DMS114 treated with DMSO at 0.1 percent for 48 hours (cell line): ENCODE measurements at regions not wholly inside any gene's neighbourhood (a gene's known extent, or its start where the extent isn't known, plus 50 kb on each side); places are given as distances from the start of the nearest gene placed in this dataset.

Source experiments
- DNase-seq: peaks from one replicate; lab custom pipeline; 2025; ENCODE audit not compliant: unreplicated experiment; lab: John Stamatoyannopoulos, UW

DNA sequence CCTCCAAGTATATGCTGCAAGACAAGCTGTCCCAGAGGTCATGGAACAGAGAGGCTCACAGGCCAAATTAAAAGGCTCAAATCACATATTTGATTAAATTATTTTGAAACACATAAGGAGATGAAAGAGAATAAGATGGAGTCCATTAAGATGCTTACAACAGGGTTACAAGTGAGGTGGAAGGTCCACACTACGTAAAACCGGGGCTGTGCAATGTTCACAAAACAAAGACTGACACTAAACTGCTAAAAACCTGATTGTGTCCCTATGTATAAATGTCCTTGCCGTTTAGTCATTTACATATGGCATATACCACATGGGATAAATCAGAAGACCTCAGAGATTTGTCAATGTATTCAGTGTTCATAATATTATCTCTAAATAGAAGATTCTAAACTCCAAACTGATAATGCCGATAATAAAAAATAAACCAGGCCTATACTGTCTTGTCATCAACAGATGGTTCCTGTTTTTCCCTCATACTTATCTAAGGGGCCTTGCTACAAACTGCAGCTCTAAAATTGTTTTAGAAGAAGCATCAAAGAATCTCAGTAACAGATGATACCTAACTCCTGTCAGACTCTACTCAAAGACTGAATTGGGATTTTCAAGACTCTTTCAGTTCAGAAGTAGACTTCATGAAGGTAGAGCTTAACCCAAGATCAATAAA lies 51.8 kb upstream of the RIPOR2 start:
- no peak for DNase-seq

DNA sequence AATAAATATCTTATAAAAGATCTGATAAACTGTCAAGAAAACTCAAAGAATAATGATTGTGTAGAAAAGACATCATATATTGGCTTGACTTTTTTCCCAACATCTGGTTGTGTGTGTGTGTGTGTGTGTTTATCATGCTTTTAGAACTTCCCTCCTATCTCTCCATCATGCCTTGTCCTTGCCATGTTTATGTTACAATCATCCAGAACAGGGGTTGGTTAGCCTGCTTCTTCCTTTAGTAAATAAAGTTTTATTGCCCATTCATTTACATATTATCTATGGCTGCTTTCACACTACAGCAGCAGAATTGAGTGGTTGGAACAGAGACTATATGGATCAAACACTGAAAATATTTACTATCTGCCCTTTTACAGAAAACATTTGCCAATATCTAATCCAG lies 52.8 kb upstream of the RIPOR2 start:
- DNase-seq = no peak

DNA sequence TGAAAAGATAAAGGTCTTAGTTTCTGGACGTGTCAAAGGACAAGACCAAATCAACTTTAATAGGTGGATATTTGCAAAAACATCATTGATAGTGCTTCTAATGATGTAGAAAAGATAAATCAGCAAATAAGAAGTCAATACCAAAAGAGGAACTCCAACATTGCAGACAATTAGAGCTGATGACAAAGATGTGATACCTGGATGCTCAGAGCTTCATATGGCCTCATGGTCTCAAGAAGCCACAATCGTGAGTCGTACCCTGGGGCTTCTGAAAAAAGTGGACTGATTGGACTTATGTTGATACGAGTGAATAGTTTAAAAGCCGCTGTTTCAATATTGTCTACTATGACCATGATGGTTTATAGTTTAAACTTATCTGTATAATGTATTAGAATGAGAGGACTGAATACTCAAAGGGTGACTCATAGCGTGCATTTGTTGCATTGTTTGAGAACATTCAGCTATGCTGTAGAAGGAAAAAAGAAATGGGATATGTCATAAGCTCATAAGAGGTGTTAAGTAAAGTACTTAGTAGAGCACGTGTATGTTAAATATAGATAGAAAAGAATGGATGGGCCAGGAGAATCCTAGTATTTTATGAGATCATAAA lies 54.6 kb upstream of the RIPOR2 start:
- DNase-seq = no peak

DNA sequence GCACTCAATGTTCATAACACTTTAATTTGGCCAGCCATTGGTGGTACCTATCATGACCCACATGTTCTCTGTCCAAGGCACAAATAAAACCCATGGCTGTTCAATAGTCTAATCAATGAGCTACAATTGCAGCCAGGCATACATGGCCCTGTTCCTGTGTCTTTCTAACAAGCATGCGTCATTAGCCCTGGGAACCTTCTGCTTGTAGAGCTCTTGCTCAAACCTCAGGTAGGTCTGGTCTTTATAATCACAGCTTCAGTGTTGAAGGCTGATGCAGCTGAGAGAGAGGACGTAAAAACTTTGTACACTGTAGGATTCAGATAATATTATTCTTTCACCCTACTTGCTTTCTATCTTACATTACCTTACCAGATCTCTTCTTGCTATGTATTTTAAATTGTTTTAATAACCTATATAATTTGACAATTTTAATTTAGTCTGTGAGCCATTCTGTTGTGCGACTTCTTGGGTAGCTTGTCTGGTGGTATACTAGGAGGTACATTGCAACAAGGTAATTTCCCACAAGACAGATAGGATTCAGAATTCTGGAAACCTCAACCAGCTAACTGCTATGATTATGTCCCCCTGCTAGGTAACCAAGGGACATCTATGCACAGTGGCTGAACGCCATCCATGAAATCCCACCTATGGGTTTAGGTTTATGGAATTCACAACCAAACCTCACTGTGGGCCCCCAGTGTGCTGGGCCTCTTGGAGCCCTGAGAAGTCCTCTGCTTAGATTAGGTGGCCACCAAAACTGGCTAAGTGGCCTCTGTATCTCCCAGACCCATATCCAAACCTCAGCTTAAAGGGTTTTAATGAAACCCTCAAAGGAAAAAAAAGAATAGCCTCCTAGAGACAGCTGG lies 55.4 kb upstream of the RIPOR2 start:
- no peak for DNase-seq

DNA sequence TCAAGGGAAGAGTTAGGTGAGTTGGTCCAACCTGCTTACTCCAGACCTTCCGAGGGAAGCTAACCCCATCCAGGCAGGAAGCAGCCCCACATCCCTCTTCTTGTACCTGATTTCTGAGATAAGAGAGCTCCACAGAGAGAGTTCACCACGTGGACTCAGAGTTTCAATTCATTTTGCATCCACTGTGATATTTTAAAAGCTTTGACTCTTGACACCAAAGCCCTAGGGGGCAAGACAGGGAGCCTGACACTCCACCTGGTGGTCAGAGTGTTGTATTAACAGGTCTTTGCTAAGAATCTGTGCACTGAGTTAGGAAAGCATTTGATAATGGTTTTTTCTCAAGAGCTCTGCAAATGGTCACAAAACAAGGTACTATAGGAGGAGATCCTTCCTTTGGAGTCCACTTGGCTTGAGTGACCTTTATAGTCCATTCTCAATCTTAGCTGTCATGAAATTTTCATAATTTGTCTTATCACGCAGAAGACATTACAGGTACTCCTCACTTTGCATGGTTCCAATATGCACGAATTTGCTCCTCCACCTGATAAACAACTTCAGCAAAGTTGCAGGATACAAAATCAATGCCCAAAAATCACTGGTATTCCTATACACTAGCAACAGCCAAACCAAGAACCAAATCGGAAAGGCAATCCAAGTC lies 56.2 kb upstream of the RIPOR2 start:
- peak; percentile 35 for DNase-seq

DNA sequence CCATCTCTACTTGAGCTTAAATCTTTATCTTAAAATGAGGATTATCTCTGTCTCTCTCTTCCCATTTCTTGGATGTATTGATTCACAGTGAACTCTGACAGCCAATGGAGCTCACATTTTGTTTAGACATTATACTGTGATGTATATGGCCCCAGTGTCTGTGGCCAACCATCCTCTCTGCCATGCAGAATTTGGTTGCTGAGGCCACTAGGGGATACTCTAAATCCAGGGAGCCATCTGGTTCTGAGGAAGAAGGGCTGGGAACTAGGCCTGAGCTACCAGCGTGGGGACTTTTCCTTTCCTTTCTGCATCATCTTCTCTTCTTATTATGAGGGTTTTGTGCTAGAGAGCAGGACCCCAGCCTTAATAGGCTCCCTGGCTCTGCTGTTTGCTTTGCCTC lies 59.1 kb upstream of the RIPOR2 start:
- no peak for DNase-seq

DNA sequence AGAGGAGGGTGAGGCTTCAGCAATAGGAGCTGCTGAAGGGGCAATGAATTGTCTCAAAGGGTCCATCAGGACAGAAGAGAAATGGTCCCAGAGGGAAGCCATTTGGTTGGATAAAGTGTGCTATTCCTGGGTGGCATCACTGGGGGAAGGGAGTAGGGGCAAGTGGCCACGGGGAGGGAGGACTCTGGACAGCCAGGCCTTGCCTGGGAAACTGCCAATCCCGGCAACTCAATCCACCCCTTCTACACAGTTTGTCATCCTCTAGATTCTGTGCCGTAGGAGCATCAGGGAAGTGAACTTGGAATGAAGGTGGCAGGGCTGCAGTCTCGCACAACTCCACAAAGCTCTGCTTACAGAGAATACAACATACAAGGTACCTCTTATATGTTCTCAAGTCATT lies 59.5 kb upstream of the RIPOR2 start:
- DNase-seq = no peak

DNA sequence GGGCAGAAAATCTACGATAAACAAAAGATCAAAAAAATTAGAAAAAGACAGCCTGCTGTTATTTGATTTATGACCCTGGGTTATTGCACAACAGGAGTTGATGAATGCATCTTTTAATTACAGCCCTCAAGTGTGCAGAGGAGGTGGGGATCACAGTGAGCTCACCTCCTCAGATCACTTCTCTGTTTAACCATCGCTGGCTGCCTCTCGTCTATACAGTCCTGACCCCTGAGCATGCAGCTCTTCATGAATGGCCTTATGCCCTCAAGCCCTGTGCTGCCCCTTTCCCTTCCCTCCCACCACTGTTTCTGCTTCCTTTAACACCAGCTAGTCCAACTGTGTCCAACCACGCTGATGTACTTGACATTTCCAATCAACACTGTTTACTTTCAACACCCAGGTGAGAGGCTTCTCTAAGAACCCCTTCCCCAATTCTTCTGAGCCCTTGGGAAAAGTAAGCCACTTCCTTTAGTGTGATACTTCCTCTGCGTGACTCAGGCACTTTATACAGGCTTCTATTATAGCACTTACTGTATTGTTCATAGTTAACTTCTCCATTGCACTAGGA lies 60.6 kb upstream of the RIPOR2 start:
- no peak for DNase-seq

DNA sequence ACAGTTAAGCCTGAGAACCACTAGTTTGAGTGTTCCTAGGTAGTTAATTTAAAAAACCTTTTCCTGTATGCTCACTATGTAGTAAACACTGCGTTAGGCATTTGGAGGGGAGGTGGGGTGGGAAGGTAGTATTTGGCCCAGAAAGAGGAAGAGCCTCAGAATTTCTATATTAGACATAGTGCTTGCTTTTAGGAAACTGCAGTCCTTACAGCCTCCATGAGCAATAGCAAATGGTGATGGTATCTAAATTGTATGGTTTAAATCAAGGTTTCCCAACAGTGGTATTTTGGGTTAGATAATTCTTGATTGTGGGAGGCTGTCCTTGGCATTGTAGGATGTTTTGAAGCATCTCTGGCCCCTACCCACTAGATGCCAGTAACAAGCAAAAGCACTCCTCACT lies 61.5 kb upstream of the RIPOR2 start:
- DNase-seq = no peak

DNA sequence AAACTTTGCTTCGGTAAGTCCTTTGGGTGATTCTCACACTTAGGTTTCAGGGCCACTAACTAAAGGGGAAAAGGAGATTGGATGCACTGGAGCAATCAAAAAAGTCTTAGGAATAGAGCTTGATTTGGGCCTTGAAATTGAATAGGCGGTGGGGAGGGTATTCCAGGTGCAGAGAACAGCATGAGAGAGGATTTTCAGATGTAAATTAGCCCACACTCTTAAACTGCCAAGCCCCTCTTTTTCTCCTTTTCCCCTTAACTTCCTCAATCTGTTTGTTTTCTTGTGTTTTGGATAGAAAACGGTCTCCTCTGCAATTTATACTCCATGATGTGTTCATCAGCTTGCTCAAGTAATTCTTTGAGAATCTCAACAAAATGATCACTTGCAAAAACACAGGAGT lies 62.1 kb upstream of the RIPOR2 start:
- DNase-seq = no peak

DNA sequence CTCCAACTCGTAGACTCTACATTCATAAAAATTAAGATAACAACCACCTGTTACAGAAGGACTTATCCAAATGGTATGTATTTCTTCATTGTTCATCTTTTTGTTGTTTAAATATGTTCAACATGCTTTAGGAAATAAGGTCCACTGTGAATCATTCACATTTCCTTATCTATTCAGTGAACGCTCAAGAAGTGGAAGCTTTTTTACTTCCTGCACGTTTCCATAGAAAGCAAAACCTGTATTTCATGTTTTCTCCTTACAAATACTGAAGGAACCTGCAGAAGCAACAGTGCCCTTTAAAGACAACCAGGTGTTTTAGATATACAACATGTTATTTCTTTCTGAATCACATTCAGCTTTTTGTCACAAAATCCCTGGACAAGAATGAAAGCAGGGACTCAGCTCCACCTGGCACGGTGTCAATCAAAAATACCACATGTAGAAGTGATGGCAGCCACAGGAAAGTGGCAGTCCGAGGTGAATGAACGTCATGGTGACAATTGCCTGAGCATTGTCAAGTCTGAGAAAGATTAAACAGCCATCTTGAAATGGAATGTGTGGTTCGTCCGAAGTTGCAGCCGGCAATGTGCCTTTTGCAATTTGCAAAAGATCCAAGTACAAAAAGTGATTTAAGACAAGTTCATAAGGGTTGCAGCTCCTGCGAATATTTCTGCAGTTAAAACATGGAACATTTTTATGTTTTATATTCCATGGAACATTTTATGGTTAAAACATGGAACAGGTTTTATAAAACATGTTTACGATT lies 66.7 kb upstream of the RIPOR2 start:
- no peak for DNase-seq

DNA sequence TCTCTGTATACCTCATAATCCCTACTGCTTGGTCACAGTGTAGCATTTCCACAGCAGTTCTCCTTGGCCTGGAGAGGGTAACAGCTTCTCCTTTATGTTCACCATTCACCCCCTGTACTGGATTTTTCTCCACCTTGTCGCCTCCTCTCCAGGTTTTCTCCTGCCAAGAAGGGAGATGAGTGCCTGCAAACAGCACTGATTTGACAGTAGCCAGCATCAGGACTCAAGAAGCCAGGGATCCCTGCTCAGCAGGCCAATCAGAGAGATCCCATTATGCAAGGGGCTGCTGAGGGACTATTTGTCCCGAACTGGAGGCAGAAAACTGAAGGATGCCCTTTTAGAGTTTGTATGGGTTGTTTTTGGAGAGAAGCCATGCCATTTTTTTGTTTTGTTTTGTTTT lies 68.6 kb upstream of the RIPOR2 start:
- DNase-seq = no peak

DNA sequence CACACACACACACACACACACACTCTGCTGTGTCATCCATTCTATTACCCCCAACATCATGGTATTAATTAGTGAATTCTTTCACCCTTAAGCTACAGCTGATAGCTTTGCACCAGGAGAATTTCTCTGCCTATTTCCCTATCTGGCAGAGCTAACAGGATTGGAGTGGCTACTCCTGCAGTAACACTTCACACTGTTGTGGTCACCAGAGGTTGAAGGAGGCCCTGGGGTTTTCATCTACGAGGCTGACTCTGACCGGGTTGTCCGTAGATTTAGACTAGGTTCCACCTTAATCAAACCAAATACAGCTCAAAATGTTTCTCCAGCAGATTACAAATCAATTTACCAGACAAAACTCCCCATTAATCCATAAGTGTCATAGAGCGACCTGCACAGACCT lies 69.2 kb upstream of the RIPOR2 start:
- DNase-seq = no peak

DNA sequence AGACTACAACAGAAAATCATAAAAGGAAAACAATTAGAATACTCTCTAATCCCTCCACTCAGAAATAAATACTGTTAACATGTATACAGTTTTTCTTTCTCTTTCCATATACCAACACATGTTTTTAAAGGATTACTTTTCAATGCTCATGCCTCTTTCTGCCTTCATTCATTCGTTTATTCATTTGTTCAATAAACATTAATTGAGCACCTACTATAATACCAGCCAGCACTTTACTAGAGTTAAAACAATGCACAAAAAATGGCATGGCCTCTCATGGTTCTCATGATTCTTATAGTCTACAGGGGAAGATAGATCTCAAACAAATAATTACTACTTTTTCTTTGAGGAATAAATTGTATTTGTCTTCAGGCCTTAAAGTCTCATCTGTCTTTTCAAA lies 70.3 kb upstream of the RIPOR2 start:
- DNase-seq = no peak

DNA sequence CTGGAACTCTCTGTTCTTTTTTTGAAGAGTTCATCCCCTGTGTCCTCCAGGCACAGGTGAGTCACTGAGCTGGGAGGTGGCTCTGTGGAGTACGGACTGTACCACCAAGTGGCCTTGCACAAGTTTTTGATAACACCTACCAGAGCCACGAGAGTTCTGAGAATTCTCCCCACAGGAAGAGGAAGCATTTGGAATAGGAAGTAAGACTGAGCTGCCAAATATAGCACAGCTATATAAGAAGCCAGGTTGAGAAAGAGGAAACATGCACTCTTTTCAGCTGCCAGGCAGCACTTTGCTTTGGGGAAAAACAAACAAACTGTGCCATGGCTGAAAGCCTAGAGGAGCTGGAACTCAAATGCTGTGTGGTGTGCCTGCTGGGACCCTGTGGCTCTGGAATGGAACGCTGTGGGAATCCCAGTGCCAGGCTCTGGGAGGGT lies 70.8 kb upstream of the RIPOR2 start:
- DNase-seq = no peak

DNA sequence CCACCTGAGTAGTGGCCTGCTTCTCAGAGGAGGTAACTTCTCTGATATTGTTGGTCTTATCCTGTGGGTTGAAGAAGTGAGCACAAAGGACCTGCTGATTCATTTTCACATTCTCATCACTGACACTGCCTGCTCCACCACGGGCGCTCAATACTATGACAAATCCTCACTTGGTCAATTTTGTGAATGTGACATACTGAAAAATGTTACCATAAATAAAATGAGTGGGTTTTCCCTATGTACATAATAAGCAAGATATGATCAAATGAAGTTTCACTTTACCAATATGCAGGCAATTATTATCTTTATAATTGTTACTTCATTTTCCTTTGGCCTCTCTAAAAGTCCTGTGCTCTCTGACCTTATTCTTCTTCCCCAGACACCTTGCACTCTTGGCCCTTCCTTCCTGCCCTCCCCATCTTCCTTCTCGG lies 71.5 kb upstream of the RIPOR2 start:
- DNase-seq = no peak

DNA sequence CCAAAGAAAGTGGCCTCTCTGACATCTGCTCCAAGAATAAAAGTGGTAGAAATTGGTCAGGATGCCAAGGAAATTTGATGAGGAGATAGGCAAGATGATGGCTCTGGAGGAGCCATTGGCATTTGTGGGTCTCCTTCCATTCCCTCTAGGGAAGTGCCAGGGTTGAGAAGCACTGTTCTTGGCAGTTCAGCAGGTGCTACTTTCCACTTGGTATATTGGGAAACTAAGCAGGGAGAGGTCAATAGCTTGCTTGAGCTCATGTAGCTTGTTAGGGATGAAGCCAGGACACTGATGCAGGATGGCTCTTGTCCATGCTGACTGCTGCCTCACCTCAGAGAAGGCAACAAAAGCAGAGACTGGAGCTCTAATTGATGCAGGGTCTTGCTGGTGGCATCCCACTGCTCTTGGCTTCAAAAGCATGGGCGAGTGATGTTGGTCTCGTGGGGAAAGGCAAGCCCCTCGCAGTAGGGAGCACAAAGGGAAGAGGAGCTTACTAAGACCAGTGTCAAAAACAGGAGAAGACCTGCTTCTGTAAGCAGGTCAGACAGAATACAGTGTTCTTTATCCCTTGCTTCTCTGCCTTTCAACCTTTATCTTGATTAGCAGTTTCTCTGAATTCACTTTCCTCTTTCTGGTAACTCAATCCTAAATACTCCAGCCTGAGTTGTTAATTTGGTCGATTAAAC lies 73.1 kb upstream of the RIPOR2 start:
- DNase-seq = no peak

DNA sequence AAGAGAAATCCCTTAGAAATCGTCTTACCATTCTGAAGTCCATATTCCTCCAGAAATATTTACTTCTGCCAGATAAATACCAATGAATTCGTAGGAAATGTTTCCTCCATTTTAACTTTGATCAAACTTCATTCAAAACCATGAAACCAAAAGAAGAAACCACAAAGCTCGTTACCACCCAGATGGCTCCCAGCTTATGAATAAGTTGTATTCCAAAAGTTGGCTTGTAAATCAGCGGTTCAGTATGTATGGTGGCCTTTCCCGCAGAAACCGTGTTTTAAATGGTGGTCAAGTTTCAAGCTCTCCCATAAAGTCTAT lies 73.6 kb upstream of the RIPOR2 start:
- no peak for DNase-seq

DNA sequence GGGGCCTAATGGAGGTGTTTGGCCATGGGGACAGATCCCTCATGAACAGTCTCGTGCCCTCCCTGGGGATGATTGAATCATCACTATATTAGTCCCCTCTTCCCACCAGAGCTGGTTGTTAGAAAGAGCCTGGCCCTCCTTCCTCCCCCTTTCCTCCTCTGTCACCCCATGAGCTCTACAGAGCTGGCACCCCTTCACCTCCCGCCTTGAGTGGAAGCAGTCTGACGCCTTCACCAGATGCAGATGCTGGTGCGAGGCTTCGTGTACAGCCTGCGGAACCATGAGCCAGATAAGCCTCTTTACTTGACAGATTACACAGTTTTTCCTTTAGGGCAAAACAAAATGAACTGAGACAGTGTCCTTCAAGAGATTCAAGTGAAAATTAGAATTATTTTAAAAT lies 74.4 kb upstream of the RIPOR2 start:
- DNase-seq = no peak
